ENCODE measurements at regions not wholly inside any gene's neighbourhood (a gene's known extent, or its start where the extent isn't known, plus 50 kb on each side); places are given as distances from the start of the nearest gene placed in this dataset.

- DNase-seq (ENCODE audit: low spot score) = no peak
Measured at GRCh38 chr2:219769090-219769910, 141.9 kb downstream of the SLC4A3 start.

GRCh38 chr2:219772103-219772635 lies 144.7 kb downstream of the SLC4A3 start:
- DNase-seq (ENCODE audit: low spot score) = no peak

DNA sequence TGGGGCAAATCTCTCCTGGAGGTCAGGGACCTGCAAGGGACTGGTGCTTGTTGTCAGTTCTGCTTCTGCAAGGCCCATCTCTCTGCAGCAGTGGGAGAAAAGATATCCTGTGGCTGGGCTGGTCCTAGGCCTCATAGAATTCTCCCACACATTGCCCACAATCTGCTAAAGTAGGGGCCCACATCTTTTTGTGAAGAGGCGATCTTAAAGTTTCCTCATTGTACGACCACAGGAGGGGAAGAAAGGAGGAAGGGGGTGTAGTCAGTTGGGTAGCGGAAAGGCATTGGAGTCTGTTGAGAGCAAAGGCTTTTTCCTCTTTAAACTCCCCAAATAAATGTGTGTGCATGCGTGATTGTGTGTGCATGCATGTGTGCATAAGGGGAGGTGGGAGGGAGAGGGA lies 145.3 kb downstream of the SLC4A3 start:
- no peak for DNase-seq (ENCODE audit: low spot score)

DNA sequence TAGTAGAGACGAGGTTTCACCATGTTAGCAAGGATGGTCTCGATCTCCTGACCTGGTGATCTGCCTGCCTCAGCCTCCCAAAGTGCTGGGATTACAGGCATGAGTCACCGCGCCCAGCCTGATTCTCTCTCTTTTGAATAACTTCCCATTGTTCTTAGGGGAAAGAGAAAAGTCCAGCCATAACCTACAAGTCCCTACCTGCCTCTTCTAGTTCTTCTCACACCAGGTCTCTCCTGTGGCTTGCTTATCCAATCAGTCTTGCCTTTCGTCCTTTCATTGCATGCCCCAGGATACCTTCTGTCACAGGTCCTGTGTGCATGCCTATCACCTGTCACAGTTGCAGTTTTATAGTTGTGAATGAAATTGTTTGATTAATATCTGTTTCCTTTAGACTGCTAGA lies 148.1 kb downstream of the SLC4A3 start:
- DNase-seq (ENCODE audit: low spot score) = no peak

GRCh38 chr2:219777388-219777787 lies 150.0 kb downstream of the SLC4A3 start:
- no peak for DNase-seq (ENCODE audit: low spot score)

- DNase-seq (ENCODE audit: low spot score) = no peak
Measured at GRCh38 chr2:219778189-219778588, 150.8 kb downstream of the SLC4A3 start.

- DNase-seq (ENCODE audit: low spot score) = no peak
Measured at GRCh38 chr2:219782737-219783348, 155.4 kb downstream of the SLC4A3 start.

GRCh38 chr2:219783359-219783975 lies 156.0 kb downstream of the SLC4A3 start:
- DNase-seq (ENCODE audit: low spot score) = no peak

GRCh38 chr2:219784178-219784577 lies 156.7 kb downstream of the SLC4A3 start:
- DNase-seq (ENCODE audit: low spot score) = no peak

- DNase-seq (ENCODE audit: low spot score) = no peak
Measured at GRCh38 chr2:219789476-219789875, 162.0 kb downstream of the SLC4A3 start.

DNA sequence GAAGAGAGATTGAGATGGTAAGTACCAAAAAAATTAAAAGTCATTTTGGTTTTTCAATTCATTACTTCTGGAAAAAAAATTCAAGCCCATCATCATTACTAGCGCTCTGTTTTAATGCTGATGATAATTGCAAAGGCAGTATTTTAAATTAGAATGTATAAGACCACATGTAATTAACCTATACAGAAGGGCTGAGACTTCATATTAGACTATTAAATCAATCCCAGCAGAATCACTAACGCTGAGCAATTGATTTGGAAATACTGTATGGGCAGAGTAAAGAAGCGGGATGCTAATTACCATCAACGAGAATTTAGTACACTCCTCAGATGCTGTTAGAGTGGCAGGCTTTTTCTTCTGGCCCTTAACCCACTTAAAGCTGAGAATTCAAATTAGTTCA lies 165.0 kb downstream of the SLC4A3 start:
- DNase-seq (ENCODE audit: low spot score) = no peak

DNA sequence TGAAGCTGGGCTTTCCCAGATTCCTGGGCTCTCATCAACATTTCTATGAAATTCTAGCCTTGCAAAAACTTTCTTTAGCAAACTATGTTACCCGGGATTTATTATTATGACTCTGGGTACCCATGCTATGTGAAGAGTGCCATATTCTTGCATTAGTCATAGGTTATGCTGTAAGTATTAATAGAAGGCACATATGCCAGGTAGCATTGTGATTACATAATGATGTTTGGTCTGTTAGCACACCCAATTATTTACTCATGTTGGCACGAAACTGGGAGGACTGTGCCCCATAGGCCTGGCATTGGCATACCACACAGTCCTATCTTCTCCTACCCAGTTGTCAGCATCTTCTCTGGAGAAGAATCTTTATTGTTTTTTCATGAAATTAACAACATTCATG lies 171.0 kb downstream of the SLC4A3 start:
- peak; percentile 32 for DNase-seq (ENCODE audit: low spot score)

GRCh38 chr2:219803294-219803693 lies 175.9 kb downstream of the SLC4A3 start:
- peak; percentile 29 for DNase-seq (ENCODE audit: low spot score)

- DNase-seq (ENCODE audit: low spot score) = no peak
Measured at GRCh38 chr2:219810895-219811294, 183.5 kb downstream of the SLC4A3 start.

DNA sequence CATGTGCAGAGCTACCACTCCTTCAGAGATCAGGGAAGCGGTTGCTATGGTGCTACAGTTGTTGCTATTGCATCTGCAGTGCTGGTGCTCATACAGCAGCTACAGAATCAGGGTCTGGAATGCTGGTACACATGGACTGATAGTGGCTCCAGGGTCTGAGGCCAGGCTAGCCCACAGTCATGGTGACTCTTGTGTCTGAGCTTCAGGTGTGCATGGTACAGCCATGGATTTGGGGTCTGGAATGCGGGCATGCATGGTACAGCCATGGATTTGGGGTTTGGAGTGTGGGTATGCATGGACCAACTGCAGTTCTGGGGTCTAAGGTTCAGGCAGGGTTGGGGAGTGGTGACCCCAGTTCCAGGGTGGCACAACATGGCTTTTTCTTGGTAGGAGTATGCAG lies 185.2 kb downstream of the SLC4A3 start:
- no peak for DNase-seq (ENCODE audit: low spot score)

- no peak for DNase-seq (ENCODE audit: low spot score)
Measured at GRCh38 chr2:219820767-219821166, 193.3 kb downstream of the SLC4A3 start.

DNA sequence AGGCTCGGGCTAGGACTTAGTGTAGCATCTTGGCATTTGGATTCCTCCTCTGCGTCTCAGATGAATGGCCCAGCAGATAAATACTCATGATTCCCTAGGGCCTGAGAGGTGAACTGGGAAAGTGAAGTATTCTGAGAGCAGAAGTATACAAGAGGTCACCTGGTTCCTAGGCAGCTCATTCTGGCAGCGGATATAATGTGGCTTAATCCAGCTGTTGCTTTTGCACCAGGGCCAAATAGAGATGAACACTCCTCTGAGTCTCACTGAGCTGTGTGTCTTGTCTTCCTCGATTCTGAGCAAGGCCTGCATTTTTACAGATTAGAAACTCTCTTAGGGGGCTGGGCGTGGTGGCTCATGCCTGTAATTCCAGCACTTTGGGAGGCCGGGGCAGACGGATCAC lies 196.1 kb downstream of the SLC4A3 start:
- no peak for DNase-seq (ENCODE audit: low spot score)

- DNase-seq (ENCODE audit: low spot score) = no peak
Measured at GRCh38 chr2:219824996-219825395, 197.6 kb downstream of the SLC4A3 start.

DNA sequence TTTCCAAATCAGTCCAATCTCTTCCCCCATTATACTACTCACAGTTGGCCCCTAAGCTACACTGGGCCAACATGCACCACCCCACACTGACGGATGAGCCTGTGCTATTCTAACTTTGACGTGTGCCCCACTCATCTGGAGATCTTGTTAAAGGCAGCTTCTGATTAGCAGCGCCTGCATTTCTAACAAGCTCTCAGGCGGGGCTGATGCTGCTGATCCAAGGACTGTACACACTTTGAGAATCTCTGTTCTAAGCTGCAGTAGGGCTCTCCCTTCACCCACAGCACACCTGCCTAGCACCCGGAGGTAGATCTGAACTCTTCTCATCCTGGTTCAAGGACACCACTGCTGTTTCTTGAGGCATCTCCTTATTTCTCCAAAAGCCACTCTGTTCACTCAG lies 200.7 kb downstream of the SLC4A3 start:
- no peak for DNase-seq (ENCODE audit: low spot score)

DNA sequence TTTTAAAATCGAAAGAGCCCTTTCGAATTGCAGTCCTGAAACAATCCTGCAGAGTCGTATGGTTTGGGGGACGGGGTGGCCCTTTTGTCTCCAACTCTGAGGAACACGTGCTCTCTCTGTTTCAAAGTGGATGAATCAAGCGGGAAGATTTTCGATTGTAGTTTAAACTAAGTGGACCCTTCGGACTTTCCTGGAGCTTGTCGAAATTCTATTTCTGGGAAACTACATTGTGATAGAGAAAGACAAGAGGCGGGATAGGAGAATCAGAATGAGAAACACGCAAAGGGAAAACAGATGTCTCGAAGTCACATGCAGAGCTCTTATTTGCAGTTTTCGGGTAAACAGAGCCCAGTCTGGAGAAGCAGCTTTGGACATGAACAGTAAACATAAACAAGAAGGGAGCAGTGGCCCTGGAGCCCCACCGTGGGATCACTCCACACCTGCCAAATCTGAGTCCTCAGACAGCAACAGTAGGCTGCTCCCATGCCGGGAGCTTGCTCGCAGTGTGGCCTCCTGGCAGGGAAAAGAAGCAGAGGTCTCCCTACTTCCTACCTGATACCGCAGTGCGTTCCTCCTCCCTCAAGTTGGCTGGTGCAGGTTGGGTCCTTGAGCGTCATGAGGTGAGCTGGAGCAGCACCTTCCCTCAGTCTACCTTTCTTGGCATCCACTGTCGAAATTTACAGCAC lies 202.4 kb downstream of the SLC4A3 start:
- DNase-seq (ENCODE audit: low spot score) = no peak

- DNase-seq (ENCODE audit: low spot score) = no peak
Measured at GRCh38 chr2:219830353-219830738, 202.9 kb downstream of the SLC4A3 start.

DNA sequence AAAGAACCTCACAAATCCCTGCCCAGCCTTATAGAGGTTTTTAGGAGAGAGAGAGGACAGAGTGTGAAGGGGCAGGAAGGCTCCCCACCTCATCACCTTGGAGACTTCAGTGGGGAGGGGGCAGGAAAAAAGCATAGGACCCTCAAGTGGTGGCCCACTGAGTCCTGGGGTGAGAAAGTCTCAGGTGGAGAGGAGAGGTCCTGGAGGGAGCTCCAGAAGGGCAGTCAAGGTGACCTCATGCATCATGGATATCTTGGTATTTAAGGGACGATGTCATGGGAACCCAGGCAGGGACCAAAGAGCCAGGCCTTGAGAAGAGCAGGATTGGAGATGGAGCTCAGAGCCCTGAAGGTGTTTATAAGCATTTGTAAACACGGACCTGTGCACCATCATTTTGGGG lies 204.5 kb downstream of the SLC4A3 start:
- no peak for DNase-seq (ENCODE audit: low spot score)

DNA sequence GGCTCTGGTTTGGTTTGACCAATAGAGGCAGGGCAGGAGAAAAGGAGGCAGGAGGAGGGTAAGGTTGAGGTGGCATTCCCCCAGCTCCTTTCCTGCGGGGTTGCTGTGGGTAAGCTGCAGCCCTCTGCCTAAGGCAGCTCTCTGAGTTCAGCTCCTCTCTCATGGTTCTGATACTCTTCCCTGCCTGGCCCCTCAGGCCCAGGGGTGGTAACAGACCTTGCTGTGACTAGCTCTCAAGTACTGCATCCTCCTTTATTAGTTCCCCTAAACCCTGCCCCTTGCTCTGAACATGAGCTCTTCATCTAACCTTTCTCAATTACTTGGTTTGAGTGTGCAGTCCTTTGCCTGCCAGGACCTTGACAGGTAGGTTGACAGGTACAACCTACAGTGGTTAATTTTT lies 205.5 kb downstream of the SLC4A3 start:
- DNase-seq (ENCODE audit: low spot score) = no peak

All from kidney tubule cell (primary cell).